ENCODE measurements at regions not wholly inside any gene's neighbourhood (a gene's known extent, or its start where the extent isn't known, plus 50 kb on each side); places are given as distances from the start of the nearest gene placed in this dataset.

- TF ChIP-seq EZH2 (IDR thresholded peaks at IDR 0.05; ENCODE audit: borderline replicate concordance, low read depth, low read length, poor library complexity, severe bottlenecking) (no peak), CTCF (conservative IDR thresholded peaks at IDR 0.05; ENCODE audit: low read depth, low read length) (no peak)
Measured at GRCh38 chr2:7707723-7708122, 790.5 kb downstream of the RNF144A start.
